Vagina (tissue), 2 donors: ENCODE measurements at regions not wholly inside any gene's neighbourhood (a gene's known extent, or its start where the extent isn't known, plus 50 kb on each side); places are given as distances from the start of the nearest gene placed in this dataset.
A peak's percentile ranks its signal among the peaks of the same experiment; 100 is the strongest.

Experiments used
- DNase-seq, 2 donors: peaks; one replicate each; pipeline ENCODE4 v3.0.0-alpha.2; 2017; ENCODE audit errors: extremely low spot score in 2 of 2
- H3K27ac ChIP-seq: fragments of 200-600 bp; sonication (generic); one replicate; pipeline ENCODE4 v1.5.1; 2019
- H3K27me3 ChIP-seq: fragments of 200-600 bp; sonication (generic); one replicate; pipeline ENCODE4 v1.5.1; 2019
- H3K36me3 ChIP-seq, 2 donors: fragments of 200-600 bp; sonication (generic); one replicate each; pipeline ENCODE4 v1.5.1; 2017 to 2019
- H3K4me1 ChIP-seq: fragments of 200-600 bp; sonication (generic); one replicate; pipeline ENCODE4 v1.5.1; 2019
- H3K4me3 ChIP-seq, 2 donors: fragments of 200-600 bp; sonication (generic); 1 replicate in 1 of 2; 2 replicates in 1 of 2; pipeline ENCODE4 v1.5.1; 2016 to 2019
- H3K9me3 ChIP-seq: fragments of 200-600 bp; sonication (generic); one replicate; pipeline ENCODE4 v1.5.1; 2019
- CTCF ChIP-seq, 3 experiments: fragments of 450-650 bp in 2 of 3; fragments of 200-600 bp in 1 of 3; sonication (generic) in 1 of 3; IDR thresholded peaks; one replicate each; pipeline ENCODE4 v1.5.1; 2017 to 2019; ENCODE audit warnings: antibody characterized with exemption in 3 of 3, mild to moderate bottlenecking in 2 of 3, moderate library complexity in 2 of 3
- POLR2A ChIP-seq, 2 donors: fragments of 450-650 bp; IDR thresholded peaks; one replicate each; pipeline ENCODE4 v1.6.1; 2017; ENCODE audit warnings: antibody characterized with exemption in 2 of 2, mild to moderate bottlenecking in 2 of 2, moderate library complexity in 2 of 2
- POLR2AphosphoS5 ChIP-seq, 2 donors: sonication (generic); formaldehyde crosslinking; IDR thresholded peaks; one replicate each; pipeline ENCODE4 v1.9.0; 2017; ENCODE audit warnings: antibody characterized with exemption in 2 of 2, mild to moderate bottlenecking in 2 of 2, low read depth in 1 of 2; ENCODE audit not compliant: insufficient read depth in 1 of 2
- intact Hi-C: fragments of 100-400 bp; cut with DNase I; formaldehyde crosslinking; loops from one replicate; pipeline ENCODE4 v1.15.1; 2023

DNA sequence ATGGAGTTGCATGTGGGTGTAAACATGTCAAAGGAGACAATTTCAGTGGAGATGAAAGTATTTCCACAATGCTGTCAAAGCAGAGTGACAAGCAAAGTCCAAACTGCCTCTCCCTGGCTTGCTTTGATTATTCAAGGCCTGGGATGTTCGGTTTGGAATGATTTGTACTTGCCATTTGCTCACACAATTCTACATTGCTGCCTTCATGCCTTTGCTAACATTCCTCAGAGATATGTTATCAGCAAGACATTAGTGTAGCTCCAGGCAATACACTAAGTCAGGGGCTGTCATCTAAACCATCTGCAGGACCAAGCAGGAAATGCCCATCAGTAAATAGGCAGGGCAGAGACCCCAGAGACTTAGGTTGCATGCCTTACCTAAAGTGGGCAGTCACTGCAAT is 79.6 kb upstream of the C1QTNF7 start:
- Histone ChIP-seq H3K4me3 (no peak overlapping the region), H3K9me3 (no peaks in the 10 kb centered on the region), H3K27me3 (no peaks in the 10 kb centered on the region), H3K4me1 (peaks cover 39% of the 10 kb centered on the region), H3K27ac (peak overlapping the region; percentile 37), H3K36me3 (no peaks in the 10 kb centered on the region)
- no peak for TF ChIP-seq POLR2AphosphoS5 (IDR thresholded peaks at IDR 0.05; ENCODE audit: insufficient read depth in 1 of 2, low read depth in 1 of 2)
- intact Hi-C loops = no loop called here
- no peak for DNase-seq

DNA sequence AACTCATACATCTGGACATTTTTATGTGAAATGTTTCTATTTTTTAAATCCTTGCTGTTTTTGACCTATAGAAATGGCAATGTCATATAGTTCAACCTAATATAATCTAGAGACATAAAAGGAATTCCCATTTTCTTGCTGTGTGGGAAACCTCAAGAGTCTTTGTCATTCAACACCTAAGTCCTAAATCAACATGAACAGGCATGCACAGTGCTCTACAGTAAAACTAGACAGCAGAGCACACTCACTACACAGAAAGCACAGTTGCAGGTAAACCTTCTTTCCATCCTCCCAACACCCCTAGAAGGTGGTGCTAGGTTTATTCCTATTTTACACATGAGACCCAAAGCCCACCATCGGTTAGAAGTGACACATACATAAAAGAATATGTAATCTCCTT is 79.1 kb upstream of the C1QTNF7 start:
- Histone ChIP-seq H3K4me3 (no peak overlapping the region), H3K36me3 (no peaks in the 10 kb centered on the region), H3K27me3 (no peaks in the 10 kb centered on the region), H3K4me1 (peaks cover 42% of the 10 kb centered on the region), H3K9me3 (no peaks in the 10 kb centered on the region), H3K27ac (peak overlapping the region; percentile 37)
- no peak for TF ChIP-seq POLR2AphosphoS5 (IDR thresholded peaks at IDR 0.05; ENCODE audit: insufficient read depth in 1 of 2, low read depth in 1 of 2)
- no peak for TF ChIP-seq POLR2A (IDR thresholded peaks at IDR 0.05)
- no peak for TF ChIP-seq CTCF (IDR thresholded peaks at IDR 0.05)
- no peak for DNase-seq
- intact Hi-C loops = no loop called here

GRCh38 chr4:15349531-15349935 is 78.3 kb upstream of the C1QTNF7 start:
- Histone ChIP-seq H3K27me3 (no peaks in the 10 kb centered on the region), H3K27ac (peak overlapping the region; percentile 37), H3K4me1 (peaks cover 48% of the 10 kb centered on the region), H3K9me3 (no peaks in the 10 kb centered on the region), H3K36me3 (no peaks in the 10 kb centered on the region), H3K4me3 (no peak overlapping the region)
- DNase-seq = no peak
- TF ChIP-seq CTCF (IDR thresholded peaks at IDR 0.05) (no peak), POLR2A (IDR thresholded peaks at IDR 0.05) (no peak)
- intact Hi-C loops = no loop called here

- no peaks in the 10 kb centered on the region for H3K9me3 ChIP-seq
- H3K4me3 ChIP-seq = no peak overlapping the region
- no peak for TF ChIP-seq POLR2A (IDR thresholded peaks at IDR 0.05)
- TF ChIP-seq POLR2AphosphoS5 (IDR thresholded peaks at IDR 0.05; ENCODE audit: insufficient read depth in 1 of 2, low read depth in 1 of 2) = no peak
- TF ChIP-seq CTCF (IDR thresholded peaks at IDR 0.05) = no peak
- no peak for DNase-seq
- H3K4me1 ChIP-seq = peaks cover 48% of the 10 kb centered on the region
- no peaks in the 10 kb centered on the region for H3K27me3 ChIP-seq
- intact Hi-C loops = no loop called here
- H3K36me3 ChIP-seq = no peaks in the 10 kb centered on the region
- peak overlapping the region; percentile 37 for H3K27ac ChIP-seq
Measured at GRCh38 chr4:15349965-15350364, 77.9 kb upstream of the C1QTNF7 start.

GRCh38 chr4:15352524-15352923 is 75.3 kb upstream of the C1QTNF7 start:
- Histone ChIP-seq H3K36me3 (no peaks in the 10 kb centered on the region), H3K27ac (peak overlapping the region; percentile 59), H3K4me1 (peaks cover 51% of the 10 kb centered on the region), H3K27me3 (no peaks in the 10 kb centered on the region), H3K9me3 (no peaks in the 10 kb centered on the region), H3K4me3 (no peak overlapping the region)
- intact Hi-C loops = no loop called here
- TF ChIP-seq POLR2A (IDR thresholded peaks at IDR 0.05) = no peak
- no peak for TF ChIP-seq POLR2AphosphoS5 (IDR thresholded peaks at IDR 0.05; ENCODE audit: insufficient read depth in 1 of 2, low read depth in 1 of 2)
- no peak for DNase-seq

GRCh38 chr4:15353207-15353606 is 74.6 kb upstream of the C1QTNF7 start:
- intact Hi-C loops = no loop called here
- peak overlapping the region; percentile 59 for H3K27ac ChIP-seq
- no peak overlapping the region for H3K4me3 ChIP-seq
- peaks cover 44% of the 10 kb centered on the region for H3K4me1 ChIP-seq
- no peaks in the 10 kb centered on the region for H3K9me3 ChIP-seq
- DNase-seq = no peak
- H3K27me3 ChIP-seq = no peaks in the 10 kb centered on the region
- TF ChIP-seq CTCF (IDR thresholded peaks at IDR 0.05) = no peak
- no peak for TF ChIP-seq POLR2AphosphoS5 (IDR thresholded peaks at IDR 0.05; ENCODE audit: insufficient read depth in 1 of 2, low read depth in 1 of 2)
- no peak for TF ChIP-seq POLR2A (IDR thresholded peaks at IDR 0.05)
- H3K36me3 ChIP-seq = no peaks in the 10 kb centered on the region
